Trophoblast cell (in vitro differentiated cells and primary cell): ENCODE measurements at regions not wholly inside any gene's neighbourhood (a gene's known extent, or its start where the extent isn't known, plus 50 kb on each side); places are given as distances from the start of the nearest gene placed in this dataset.

Source experiments
- DNase-seq, 2 donors: peaks; one replicate each; pipeline ENCODE4 v3.0.0-alpha.2; 2016
- H2AFZ ChIP-seq: 2 replicates; pipeline ENCODE4 v1.6.1; 2013; ENCODE audit warnings: low read length, moderate library complexity, mild to moderate bottlenecking; ENCODE audit not compliant: insufficient read depth, poor library complexity
- H2AK5ac ChIP-seq: 2 replicates; pipeline ENCODE4 v1.6.1; 2013; ENCODE audit warnings: mild to moderate bottlenecking, low read length
- H2BK120ac ChIP-seq: 2 replicates; pipeline ENCODE4 v1.6.1; 2013; ENCODE audit warnings: low read length, mild to moderate bottlenecking, moderate library complexity; ENCODE audit not compliant: insufficient read depth, poor library complexity
- H2BK12ac ChIP-seq: 2 replicates; pipeline ENCODE4 v1.6.1; 2013; ENCODE audit warnings: mild to moderate bottlenecking, low read length, moderate library complexity
- H2BK5ac ChIP-seq: 2 replicates; pipeline ENCODE4 v1.6.1; 2013; ENCODE audit warnings: low read length, low read depth, moderate library complexity, mild to moderate bottlenecking; ENCODE audit not compliant: poor library complexity
- H3K14ac ChIP-seq: 2 replicates; pipeline ENCODE4 v1.6.1; 2013; ENCODE audit warnings: mild to moderate bottlenecking, low read length
- H3K18ac ChIP-seq: 2 replicates; pipeline ENCODE4 v1.6.1; 2013; ENCODE audit warnings: mild to moderate bottlenecking, low read length
- H3K23ac ChIP-seq: 2 replicates; pipeline ENCODE4 v1.6.1; 2013; ENCODE audit warnings: low read length
- H3K27ac ChIP-seq: 2 replicates; pipeline ENCODE4 v1.5.1; 2013; ENCODE audit warnings: low read depth, mild to moderate bottlenecking, inconsistent platforms, low read length, moderate library complexity
- H3K27me3 ChIP-seq: 2 replicates; pipeline ENCODE4 v1.6.1; 2013; ENCODE audit warnings: inconsistent platforms, mild to moderate bottlenecking, low read length, moderate library complexity; ENCODE audit not compliant: insufficient read depth
- H3K36me3 ChIP-seq, 2 experiments: 1 replicate in 1 of 2; 2 replicates in 1 of 2; pipeline ENCODE4 v1.6.1; 2013; ENCODE audit warnings: low read length in 2 of 2, mild to moderate bottlenecking in 2 of 2, moderate library complexity in 1 of 2; ENCODE audit not compliant: insufficient read depth in 2 of 2, control insufficient read depth in 1 of 2
- H3K4ac ChIP-seq: 2 replicates; pipeline ENCODE4 v1.6.1; 2013; ENCODE audit warnings: low read depth, mild to moderate bottlenecking, low read length, moderate library complexity
- H3K4me1 ChIP-seq, 2 experiments: 1 replicate in 1 of 2; 2 replicates in 1 of 2; pipeline ENCODE4 v1.6.1; 2013; ENCODE audit warnings: low read length in 2 of 2, mild to moderate bottlenecking in 2 of 2, moderate library complexity in 1 of 2; ENCODE audit not compliant: insufficient read depth in 2 of 2, control insufficient read depth in 1 of 2
- H3K4me2 ChIP-seq: 2 replicates; pipeline ENCODE4 v1.6.1; 2013; ENCODE audit warnings: inconsistent platforms, mild to moderate bottlenecking, low read length, moderate library complexity
- H3K4me3 ChIP-seq: 2 replicates; pipeline ENCODE4 v1.5.1; 2013; ENCODE audit warnings: mild to moderate bottlenecking, low read depth, low read length, inconsistent platforms
- H3K79me1 ChIP-seq: one replicate; pipeline ENCODE4 v1.6.1; 2013; ENCODE audit warnings: low read length
- H3K79me2 ChIP-seq: 2 replicates; pipeline ENCODE4 v1.6.1; 2013; ENCODE audit warnings: low read length, mild to moderate bottlenecking; ENCODE audit not compliant: control insufficient read depth, insufficient read depth, poor library complexity
- H3K9ac ChIP-seq: 2 replicates; pipeline ENCODE4 v1.6.1; 2013; ENCODE audit warnings: mild to moderate bottlenecking, low read length
- H3K9me3 ChIP-seq: 2 replicates; pipeline ENCODE4 v1.6.1; 2013; ENCODE audit warnings: low read depth, mild to moderate bottlenecking, control low read depth, inconsistent platforms, low read length; ENCODE audit not compliant: insufficient read depth
- H4K12ac ChIP-seq: 2 replicates; pipeline ENCODE4 v1.6.1; 2013; ENCODE audit warnings: low read depth, mild to moderate bottlenecking, low read length, moderate library complexity
- H4K8ac ChIP-seq: 2 replicates; pipeline ENCODE4 v1.6.1; 2013; ENCODE audit warnings: low read depth, mild to moderate bottlenecking, low read length, moderate library complexity
- H4K91ac ChIP-seq: one replicate; pipeline ENCODE4 v1.6.1; 2013; ENCODE audit warnings: low read depth, mild to moderate bottlenecking, low read length, moderate library complexity
- WGBS: extraction: QIAGEN DNeasy Blood & Tissue Kit; methylation state at CpG from one replicate; pipeline ENCODE4 v1.1.7; 2013; ENCODE audit warnings: missing lambda C conversion rate; ENCODE audit not compliant: insufficient read length, insufficient coverage; ENCODE audit errors: extremely low coverage; 5-methylcytosine and 5-hydroxymethylcytosine counted together

DNA sequence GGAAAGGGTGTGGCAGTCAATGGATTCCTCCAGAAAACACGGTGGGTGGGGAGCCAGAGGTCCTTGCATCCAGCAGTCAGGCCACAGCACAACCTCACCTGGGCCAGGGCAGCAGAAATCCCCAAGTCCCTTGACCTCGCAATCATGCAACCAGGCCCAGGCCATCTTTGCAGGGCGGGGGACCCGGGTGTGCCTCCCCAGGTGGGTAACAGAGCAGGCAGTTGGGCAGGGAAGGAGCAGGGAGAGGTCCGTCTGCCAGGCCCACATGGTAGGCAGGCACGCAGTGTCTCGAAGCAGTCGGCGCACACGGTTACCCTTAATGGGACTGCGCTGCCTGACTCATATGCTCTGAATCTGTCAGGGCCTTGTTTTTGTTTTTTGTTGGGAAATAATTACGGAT, 153.0 kb downstream of the RBFOX3 start:
- Histone ChIP-seq H2AFZ (no peak overlapping the region), H3K14ac (no peak overlapping the region), H3K9me3 (peaks cover 4% of the 10 kb centered on the region), H3K79me1 (no peaks in the 10 kb centered on the region), H2BK12ac (no peak overlapping the region), H4K12ac (no peak overlapping the region), H2BK5ac (no peak overlapping the region), H3K4ac (no peak overlapping the region), H4K8ac (no peak overlapping the region), H3K4me3 (no peak overlapping the region), H3K36me3 (no peaks in the 10 kb centered on the region), H3K9ac (no peak overlapping the region), H3K23ac (no peak overlapping the region), H3K27me3 (no peaks in the 10 kb centered on the region), H3K27ac (no peak overlapping the region), H3K4me1 (no peaks in the 10 kb centered on the region), H2BK120ac (no peak overlapping the region), H3K18ac (no peak overlapping the region), H3K4me2 (no peak overlapping the region), H4K91ac (no peak overlapping the region), H3K79me2 (no peaks in the 10 kb centered on the region), H2AK5ac (no peak overlapping the region)
- no peak for DNase-seq
- no CpG with 5 or more reads among the region's 12 CpGs for WGBS

DNA sequence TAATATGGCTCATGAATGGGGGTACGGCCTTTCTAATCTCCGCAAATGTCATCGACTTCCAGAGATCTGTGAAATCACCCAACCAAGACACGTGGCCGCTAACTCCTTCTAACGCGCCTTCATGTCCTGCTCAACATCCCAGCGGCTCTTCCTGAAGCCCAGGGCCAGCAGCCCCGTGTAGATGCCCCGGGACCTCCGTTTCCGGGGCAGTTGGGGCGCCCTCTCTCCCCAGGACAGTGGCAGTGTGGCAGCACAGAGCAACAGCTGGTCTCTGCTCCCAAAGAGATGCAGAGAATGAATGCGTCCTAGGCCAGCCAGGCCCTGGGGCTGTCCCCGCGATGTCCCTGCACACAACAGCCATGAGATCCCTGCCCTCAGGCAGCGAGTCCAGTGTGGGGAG, 153.5 kb downstream of the RBFOX3 start:
- no peak overlapping the region for H3K4me3 ChIP-seq
- no peak overlapping the region for H3K9ac ChIP-seq
- no peak overlapping the region for H2BK12ac ChIP-seq
- H2AFZ ChIP-seq = no peak overlapping the region
- H3K14ac ChIP-seq = no peak overlapping the region
- H3K27ac ChIP-seq = no peak overlapping the region
- no peak overlapping the region for H3K23ac ChIP-seq
- H3K9me3 ChIP-seq = peaks cover 3% of the 10 kb centered on the region
- H2BK120ac ChIP-seq = no peak overlapping the region
- H3K4me1 ChIP-seq = no peaks in the 10 kb centered on the region
- H2BK5ac ChIP-seq = no peak overlapping the region
- no peak overlapping the region for H4K91ac ChIP-seq
- WGBS = no CpG with 5 or more reads among the region's 17 CpGs
- H3K4ac ChIP-seq = no peak overlapping the region
- DNase-seq = no peak
- H2AK5ac ChIP-seq = no peak overlapping the region
- H4K12ac ChIP-seq = no peak overlapping the region
- no peaks in the 10 kb centered on the region for H3K36me3 ChIP-seq
- H3K79me2 ChIP-seq = no peaks in the 10 kb centered on the region
- no peak overlapping the region for H3K4me2 ChIP-seq
- no peaks in the 10 kb centered on the region for H3K27me3 ChIP-seq
- no peak overlapping the region for H4K8ac ChIP-seq
- H3K79me1 ChIP-seq = no peaks in the 10 kb centered on the region
- no peak overlapping the region for H3K18ac ChIP-seq

DNA sequence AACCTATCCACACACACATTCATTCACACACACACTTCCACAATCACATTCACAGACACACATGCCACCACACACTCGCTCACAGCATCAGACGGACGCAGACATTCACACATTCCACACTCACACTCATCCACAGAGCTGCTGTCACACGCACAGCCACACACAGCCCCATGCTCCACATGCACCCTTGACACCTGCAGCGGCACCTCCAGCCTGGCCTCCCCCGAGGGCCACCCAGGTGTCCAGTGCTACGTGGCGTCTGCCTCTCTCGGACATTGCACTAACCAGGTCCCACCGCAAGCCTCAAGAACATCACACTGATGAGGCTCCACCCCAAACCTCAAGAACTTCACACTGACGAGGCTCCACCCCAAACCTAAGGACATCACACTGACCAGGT, 155.2 kb downstream of the RBFOX3 start:
- no peak overlapping the region for H4K12ac ChIP-seq
- no peak overlapping the region for H3K4me2 ChIP-seq
- H3K9ac ChIP-seq = no peak overlapping the region
- no peaks in the 10 kb centered on the region for H3K4me1 ChIP-seq
- H2AFZ ChIP-seq = no peak overlapping the region
- WGBS = no CpG with 5 or more reads among the region's 11 CpGs
- H2BK5ac ChIP-seq = no peak overlapping the region
- H2BK12ac ChIP-seq = no peak overlapping the region
- no peaks in the 10 kb centered on the region for H3K27me3 ChIP-seq
- no peaks in the 10 kb centered on the region for H3K36me3 ChIP-seq
- no peak overlapping the region for H3K14ac ChIP-seq
- no peak overlapping the region for H4K8ac ChIP-seq
- DNase-seq = no peak
- H3K27ac ChIP-seq = no peak overlapping the region
- no peaks in the 10 kb centered on the region for H3K9me3 ChIP-seq
- no peak overlapping the region for H3K4me3 ChIP-seq
- no peaks in the 10 kb centered on the region for H3K79me2 ChIP-seq
- no peaks in the 10 kb centered on the region for H3K79me1 ChIP-seq
- no peak overlapping the region for H3K23ac ChIP-seq
- H3K18ac ChIP-seq = no peak overlapping the region
- no peak overlapping the region for H2AK5ac ChIP-seq
- no peak overlapping the region for H2BK120ac ChIP-seq
- H4K91ac ChIP-seq = no peak overlapping the region
- no peak overlapping the region for H3K4ac ChIP-seq

DNA sequence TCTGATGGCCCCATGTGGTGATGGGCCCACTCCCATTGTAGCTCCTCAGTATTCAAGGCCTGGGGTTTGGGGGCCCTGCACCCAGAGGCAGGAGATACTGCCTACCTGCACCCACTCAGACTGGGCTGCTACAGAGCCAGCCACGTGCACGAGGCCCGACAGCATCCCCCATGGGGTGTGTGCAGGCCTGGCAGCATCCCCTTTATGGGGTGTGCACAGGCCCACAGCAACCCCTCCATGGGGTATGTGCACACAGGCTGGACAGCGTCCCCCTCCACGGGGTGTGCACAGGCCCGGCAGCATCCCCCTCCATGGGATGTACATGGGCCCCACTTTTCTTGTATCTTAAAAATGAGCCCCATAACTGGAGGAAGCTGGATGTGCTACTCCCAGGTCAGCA, 156.0 kb downstream of the RBFOX3 start:
- Histone ChIP-seq H2AK5ac (no peak overlapping the region), H4K91ac (no peak overlapping the region), H2AFZ (no peak overlapping the region), H3K4me2 (no peak overlapping the region), H3K14ac (no peak overlapping the region), H3K9me3 (no peaks in the 10 kb centered on the region), H3K79me2 (no peaks in the 10 kb centered on the region), H3K4me3 (no peak overlapping the region), H4K12ac (no peak overlapping the region), H4K8ac (no peak overlapping the region), H3K4me1 (no peaks in the 10 kb centered on the region), H3K27me3 (no peaks in the 10 kb centered on the region), H3K36me3 (no peaks in the 10 kb centered on the region), H3K79me1 (no peaks in the 10 kb centered on the region), H3K18ac (no peak overlapping the region), H2BK12ac (no peak overlapping the region), H2BK5ac (no peak overlapping the region), H3K27ac (no peak overlapping the region), H3K4ac (no peak overlapping the region), H3K23ac (no peak overlapping the region), H3K9ac (no peak overlapping the region), H2BK120ac (no peak overlapping the region)
- no CpG with 5 or more reads among the region's 6 CpGs for WGBS
- no peak for DNase-seq
